CD4-positive, alpha-beta memory T cell (primary cell): ENCODE measurements at regions not wholly inside any gene's neighbourhood (a gene's known extent, or its start where the extent isn't known, plus 50 kb on each side); places are given as distances from the start of the nearest gene placed in this dataset.

ENCODE experiments used
- CTCF ChIA-PET: fragments of 350-600 bp; sonication (Branson Sonifier 250); formaldehyde crosslinking; loops from one replicate; lab custom pipeline; 2021; ENCODE audit warnings: inconsistent platforms; ENCODE audit not compliant: partially characterized antibody; lab: Charles Lee
- POLR2A ChIA-PET: fragments of 350-600 bp; sonication (Branson Sonifier 250); formaldehyde crosslinking; loops from one replicate; lab custom pipeline; 2021; ENCODE audit not compliant: partially characterized antibody; lab: Charles Lee
- DNase-seq, 5 donors: peaks; one replicate each; pipeline versions ENCODE4 v3.0.0 to v3.0.0-alpha.2; 2020 to 2022; ENCODE audit warnings: mixed read lengths in 1 of 5
- H3K27ac ChIP-seq: one replicate; pipeline ENCODE4 v1.7.0; 2013; ENCODE audit warnings: low read depth, low read length
- H3K27me3 ChIP-seq: 2 replicates; pipeline ENCODE4 v1.7.0; 2013; ENCODE audit warnings: mild to moderate bottlenecking, low read length, moderate library complexity; ENCODE audit not compliant: insufficient read depth
- H3K36me3 ChIP-seq: 2 replicates; pipeline ENCODE4 v1.7.0; 2013; ENCODE audit warnings: mild to moderate bottlenecking, low read length, moderate library complexity; ENCODE audit not compliant: insufficient read depth
- H3K4me1 ChIP-seq: 2 replicates; pipeline ENCODE4 v1.7.0; 2013; ENCODE audit warnings: mild to moderate bottlenecking, low read length, moderate library complexity; ENCODE audit not compliant: insufficient read depth
- H3K4me3 ChIP-seq, 2 donors: one replicate each; pipeline ENCODE4 v1.7.0; 2013; ENCODE audit warnings: low read length in 2 of 2, mild to moderate bottlenecking in 1 of 2
- H3K9me3 ChIP-seq, 2 donors: one replicate each; pipeline ENCODE4 v1.7.0; 2013; ENCODE audit warnings: low read length in 2 of 2, control low read depth in 1 of 2; ENCODE audit not compliant: control insufficient read depth in 1 of 2
- H3K27ac Mint-ChIP-seq, 7 donors: one replicate each; pipeline ENCODE4 v1.8.0; 2020 to 2021; ENCODE audit warnings: mixed read lengths in 7 of 7, mild to moderate bottlenecking in 6 of 7, inconsistent platforms in 3 of 7, moderate library complexity in 3 of 7
- H3K27me3 Mint-ChIP-seq, 2 donors: one replicate each; pipeline ENCODE4 v1.8.0; 2020 to 2021; ENCODE audit warnings: mixed read lengths in 2 of 2
- H3K36me3 Mint-ChIP-seq, 2 donors: one replicate each; pipeline ENCODE4 v1.8.0; 2020 to 2021; ENCODE audit warnings: mixed read lengths in 2 of 2, inconsistent platforms in 1 of 2, mild to moderate bottlenecking in 1 of 2
- H3K4me1 Mint-ChIP-seq, 4 donors: one replicate each; pipeline ENCODE4 v1.8.0; 2020 to 2021; ENCODE audit warnings: mixed read lengths in 4 of 4, mild to moderate bottlenecking in 1 of 4
- H3K4me3 Mint-ChIP-seq, 8 donors: one replicate each; pipeline ENCODE4 v1.8.0; 2020 to 2021; ENCODE audit warnings: mixed read lengths in 8 of 8, mild to moderate bottlenecking in 7 of 8, moderate library complexity in 6 of 8, inconsistent platforms in 3 of 8
- H3K9me3 Mint-ChIP-seq, 8 donors: one replicate each; pipeline ENCODE4 v1.8.0; 2020 to 2021; ENCODE audit warnings: mixed read lengths in 8 of 8, mild to moderate bottlenecking in 5 of 8, inconsistent platforms in 3 of 8, moderate library complexity in 1 of 8
- intact Hi-C: fragments of 100-400 bp; cut with micrococcal nuclease; formaldehyde crosslinking; loops from one replicate; pipeline ENCODE4 v1.15.1; 2023

DNA sequence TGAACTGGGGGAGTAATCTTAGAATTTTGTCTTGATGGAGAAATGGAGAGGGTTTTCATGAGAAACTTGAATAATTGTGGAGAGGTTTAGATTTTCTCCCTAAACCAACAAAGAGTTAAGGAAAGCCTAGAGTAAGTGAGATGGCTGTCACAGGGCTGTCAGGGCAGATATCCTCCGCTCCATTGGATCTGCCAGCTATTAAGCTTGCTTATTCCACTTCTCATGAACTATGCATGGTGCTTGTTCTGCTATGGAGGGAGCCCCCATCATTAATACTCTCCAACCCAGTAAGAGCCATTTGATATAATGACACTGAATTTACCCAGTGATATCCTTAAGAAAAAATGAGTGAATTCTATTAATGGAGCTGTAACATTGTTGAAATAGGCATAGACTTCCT is 342.8 kb upstream of the MTNR1B start:
- H3K4me3 Mint-ChIP-seq = no peak overlapping the region
- no peaks in the 10 kb centered on the region for H3K27me3 Mint-ChIP-seq
- POLR2A ChIA-PET = no interaction called here
- no peaks in the 10 kb centered on the region for H3K4me1 Mint-ChIP-seq
- no peaks in the 10 kb centered on the region for H3K36me3 ChIP-seq
- H3K9me3 Mint-ChIP-seq = peaks cover 0 to 6% (median 1%) of the 10 kb centered on the region in 8 donors
- no peak overlapping the region for H3K4me3 ChIP-seq
- CTCF ChIA-PET = no interaction called here
- H3K4me1 ChIP-seq = no peaks in the 10 kb centered on the region
- H3K27ac Mint-ChIP-seq = no peak overlapping the region
- H3K9me3 ChIP-seq = no peaks in the 10 kb centered on the region
- H3K36me3 Mint-ChIP-seq = no peaks in the 10 kb centered on the region
- no peak overlapping the region for H3K27ac ChIP-seq
- no peak for DNase-seq
- intact Hi-C loops = no loop called here
- H3K27me3 ChIP-seq = no peaks in the 10 kb centered on the region

GRCh38 chr11:92627615-92628256 is 341.7 kb upstream of the MTNR1B start:
- Mint-ChIP-seq H3K27ac (no peak overlapping the region), H3K27me3 (no peaks in the 10 kb centered on the region), H3K9me3 (peaks cover 0 to 6% (median 1%) of the 10 kb centered on the region in 8 donors), H3K4me1 (no peaks in the 10 kb centered on the region), H3K4me3 (no peak overlapping the region), H3K36me3 (no peaks in the 10 kb centered on the region)
- ChIA-PET POLR2A (no interaction called here), CTCF (no interaction called here)
- Histone ChIP-seq H3K9me3 (no peaks in the 10 kb centered on the region), H3K4me1 (no peaks in the 10 kb centered on the region), H3K4me3 (no peak overlapping the region), H3K27me3 (no peaks in the 10 kb centered on the region), H3K36me3 (no peaks in the 10 kb centered on the region), H3K27ac (no peak overlapping the region)
- DNase-seq = no peak
- intact Hi-C loops = no loop called here

DNA sequence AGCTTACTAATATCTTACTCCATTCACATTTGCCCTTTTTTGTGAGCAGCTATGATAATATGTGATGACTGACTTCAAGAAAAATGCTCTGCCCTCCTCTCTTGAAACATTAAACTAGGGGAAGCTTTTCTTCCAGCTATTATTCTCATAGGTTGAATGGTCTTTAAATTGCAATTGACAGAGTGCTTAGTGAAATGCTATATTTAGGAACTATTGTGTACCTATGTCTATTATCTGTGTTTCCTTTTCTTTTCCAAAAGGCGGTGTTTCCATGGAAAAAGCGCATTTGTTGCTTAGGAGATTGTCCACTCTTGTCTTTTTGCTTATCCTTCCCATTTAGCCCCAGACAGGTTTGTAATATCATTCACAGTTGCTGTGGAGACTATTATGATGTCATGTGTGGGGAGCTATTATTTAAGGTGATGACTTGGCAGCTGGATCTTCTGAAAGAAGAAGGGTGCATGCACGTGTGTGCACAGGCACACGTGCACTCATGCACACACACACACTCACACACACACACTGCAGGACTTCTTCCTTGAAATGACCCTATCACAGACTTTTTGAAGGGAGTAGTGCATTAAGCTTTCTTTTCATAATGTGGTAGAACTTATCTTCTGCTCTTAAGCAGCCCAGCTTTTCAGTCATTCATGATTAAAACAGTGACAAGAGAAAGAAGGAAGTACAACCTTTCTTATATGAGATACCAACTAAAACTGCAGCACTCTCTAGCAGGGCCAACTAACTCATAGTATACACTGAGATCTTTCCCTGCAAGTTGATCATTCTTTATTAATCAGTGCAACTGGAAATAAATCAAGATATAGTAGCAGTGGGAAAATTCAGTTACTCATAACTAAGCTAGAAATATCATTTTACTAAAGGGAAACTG is 340.8 kb upstream of the MTNR1B start:
- H3K9me3 ChIP-seq = no peaks in the 10 kb centered on the region
- no peak for DNase-seq
- ChIA-PET CTCF (no interaction called here), POLR2A (no interaction called here)
- H3K4me1 ChIP-seq = no peaks in the 10 kb centered on the region
- Mint-ChIP-seq H3K4me3 (no peak overlapping the region), H3K36me3 (no peaks in the 10 kb centered on the region), H3K4me1 (no peaks in the 10 kb centered on the region), H3K27me3 (no peaks in the 10 kb centered on the region), H3K27ac (no peak overlapping the region), H3K9me3 (peaks cover 0 to 6% (median 0%) of the 10 kb centered on the region in 8 donors)
- H3K36me3 ChIP-seq = no peaks in the 10 kb centered on the region
- no peaks in the 10 kb centered on the region for H3K27me3 ChIP-seq
- no peak overlapping the region for H3K27ac ChIP-seq
- intact Hi-C loops = no loop called here
- H3K4me3 ChIP-seq = no peak overlapping the region

DNA sequence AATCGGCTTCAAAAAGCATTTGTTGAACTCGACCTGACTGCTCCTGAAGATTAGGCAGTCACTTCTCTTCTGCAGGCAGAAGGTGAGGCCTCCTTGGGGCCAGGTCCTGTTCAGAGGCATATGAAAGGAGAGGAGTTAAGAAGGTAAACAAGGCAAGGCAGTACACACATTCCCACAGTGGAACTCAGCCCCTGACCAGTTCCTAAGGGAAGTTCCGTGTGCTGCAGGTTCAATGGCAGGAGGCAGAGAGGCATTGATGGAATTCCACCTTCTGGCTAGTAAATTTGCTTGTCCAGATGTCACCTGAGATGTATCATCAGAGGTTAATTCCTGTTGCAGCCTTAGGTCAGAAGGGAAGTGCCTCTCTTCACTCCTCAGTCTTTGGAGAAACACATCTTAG is 337.0 kb upstream of the MTNR1B start:
- no peaks in the 10 kb centered on the region for H3K9me3 ChIP-seq
- no peak overlapping the region for H3K27ac ChIP-seq
- H3K27me3 ChIP-seq = no peaks in the 10 kb centered on the region
- Mint-ChIP-seq H3K9me3 (peaks cover 0 to 6% (median 0%) of the 10 kb centered on the region in 8 donors), H3K4me1 (no peaks in the 10 kb centered on the region), H3K4me3 (no peak overlapping the region), H3K27ac (no peak overlapping the region), H3K27me3 (no peaks in the 10 kb centered on the region), H3K36me3 (no peaks in the 10 kb centered on the region)
- no peak overlapping the region for H3K4me3 ChIP-seq
- no peaks in the 10 kb centered on the region for H3K36me3 ChIP-seq
- ChIA-PET POLR2A (no interaction called here), CTCF (no interaction called here)
- DNase-seq = no peak
- intact Hi-C loops = no loop called here
- H3K4me1 ChIP-seq = no peaks in the 10 kb centered on the region

DNA sequence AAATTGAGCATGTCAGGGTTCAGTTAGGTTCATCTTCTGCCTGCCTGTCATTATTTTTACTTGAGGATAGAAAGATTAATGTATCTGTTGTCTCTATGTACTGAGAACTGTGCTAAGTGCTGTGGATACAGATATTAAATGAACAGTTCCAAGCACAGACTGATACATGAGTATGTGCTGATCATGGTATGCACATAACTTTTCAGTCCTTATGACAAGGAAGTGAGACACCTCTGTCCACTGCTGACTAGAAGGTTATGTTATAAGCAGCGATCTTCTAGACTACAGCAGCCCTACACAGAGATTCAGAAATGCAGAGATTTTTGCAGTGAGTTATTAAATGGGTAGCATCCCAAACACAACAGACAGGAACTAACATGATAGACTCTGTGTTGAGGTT is 335.6 kb upstream of the MTNR1B start:
- Histone ChIP-seq H3K27me3 (no peaks in the 10 kb centered on the region), H3K27ac (no peak overlapping the region), H3K36me3 (no peaks in the 10 kb centered on the region), H3K4me1 (no peaks in the 10 kb centered on the region), H3K9me3 (no peaks in the 10 kb centered on the region), H3K4me3 (no peak overlapping the region)
- Mint-ChIP-seq H3K36me3 (no peaks in the 10 kb centered on the region), H3K4me3 (no peak overlapping the region), H3K4me1 (no peaks in the 10 kb centered on the region), H3K27ac (no peak overlapping the region), H3K9me3 (peaks cover 0 to 6% (median 0%) of the 10 kb centered on the region in 8 donors), H3K27me3 (no peaks in the 10 kb centered on the region)
- ChIA-PET POLR2A (no interaction called here), CTCF (no interaction called here)
- DNase-seq = no peak
- intact Hi-C loops = no loop called here

DNA sequence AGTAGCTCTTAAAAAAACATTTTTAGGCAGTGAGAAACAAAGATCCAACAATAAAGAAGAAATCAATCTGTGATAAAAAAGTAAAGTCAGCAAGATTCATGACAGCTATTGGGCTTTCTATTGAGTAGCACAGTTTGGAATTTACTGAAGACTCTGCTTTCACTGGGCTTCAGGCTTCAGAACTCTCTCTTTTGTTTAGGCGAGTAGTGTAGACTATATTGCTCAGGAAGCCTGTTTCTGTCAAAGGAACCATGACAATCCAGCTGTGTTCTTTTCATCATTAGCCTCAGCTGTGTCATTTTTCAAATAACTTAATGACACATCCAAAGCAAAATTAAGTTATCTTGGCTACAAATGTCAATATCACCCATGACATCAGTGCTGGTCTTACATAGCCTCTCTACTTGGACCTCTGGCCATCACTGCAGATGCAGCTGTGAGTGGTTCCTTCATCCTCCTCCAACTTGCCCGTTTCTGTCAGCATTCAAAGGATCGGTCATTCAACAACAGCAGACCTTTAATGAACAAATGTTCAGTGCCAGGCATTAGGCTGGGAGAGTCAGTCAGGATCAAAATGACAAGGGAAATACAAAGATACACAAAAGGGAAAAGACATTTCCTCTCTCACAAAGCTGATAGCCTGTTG is 332.8 kb upstream of the MTNR1B start:
- Mint-ChIP-seq H3K4me1 (no peaks in the 10 kb centered on the region), H3K36me3 (no peaks in the 10 kb centered on the region), H3K27me3 (no peaks in the 10 kb centered on the region), H3K27ac (no peak overlapping the region), H3K9me3 (peaks cover 0 to 2% (median 0%) of the 10 kb centered on the region in 8 donors), H3K4me3 (no peak overlapping the region)
- H3K4me3 ChIP-seq = no peak overlapping the region
- H3K4me1 ChIP-seq = no peaks in the 10 kb centered on the region
- ChIA-PET POLR2A (no interaction called here), CTCF (no interaction called here)
- DNase-seq = no peak
- no peaks in the 10 kb centered on the region for H3K27me3 ChIP-seq
- no peaks in the 10 kb centered on the region for H3K36me3 ChIP-seq
- H3K27ac ChIP-seq = no peak overlapping the region
- H3K9me3 ChIP-seq = no peaks in the 10 kb centered on the region
- intact Hi-C loops = no loop called here

- Mint-ChIP-seq H3K4me3 (no peak overlapping the region), H3K27ac (no peak overlapping the region), H3K4me1 (no peaks in the 10 kb centered on the region), H3K9me3 (peaks cover 0 to 2% (median 0%) of the 10 kb centered on the region in 8 donors), H3K27me3 (no peaks in the 10 kb centered on the region), H3K36me3 (no peaks in the 10 kb centered on the region)
- no peaks in the 10 kb centered on the region for H3K4me1 ChIP-seq
- ChIA-PET POLR2A (no interaction called here), CTCF (no interaction called here)
- no peaks in the 10 kb centered on the region for H3K36me3 ChIP-seq
- H3K27me3 ChIP-seq = no peaks in the 10 kb centered on the region
- H3K4me3 ChIP-seq = no peak overlapping the region
- no peak for DNase-seq
- H3K9me3 ChIP-seq = no peaks in the 10 kb centered on the region
- H3K27ac ChIP-seq = no peak overlapping the region
- intact Hi-C loops = no loop called here
These were observed 330.8 kb upstream of the MTNR1B start for GRCh38 chr11:92638678-92639077.
